HEK293 (cell line): ENCODE measurements at regions not wholly inside any gene's neighbourhood (a gene's known extent, or its start where the extent isn't known, plus 50 kb on each side); places are given as distances from the start of the nearest gene placed in this dataset.

Source experiments
- CTCF ChIA-PET: fragments of 350-600 bp; formaldehyde crosslinking; extraction: SDS; loops from one replicate; lab custom pipeline; 2021; ENCODE audit warnings: antibody characterized with exemption; lab: Yijun Ruan, JAX
- POLR2A ChIA-PET: fragments of 300-600 bp; formaldehyde crosslinking; extraction: SDS; loops from one replicate; lab custom pipeline; 2020; ENCODE audit warnings: antibody characterized with exemption, inconsistent platforms; lab: Yijun Ruan, JAX
- H3K27ac ChIP-seq: fragments of 200-500 bp; sonication (Bioruptor generic); 2 replicates; pipeline ENCODE4 v1.5.1; 2014; ENCODE audit warnings: low read depth, low read length, control low read depth, inconsistent platforms; ENCODE audit errors: extremely low read depth
- H3K36me3 ChIP-seq, 2 experiments: fragments of 200-500 bp in 1 of 2; sonication (Bioruptor generic) in 1 of 2; 1 replicate in 1 of 2; 2 replicates in 1 of 2; pipeline ENCODE4 v1.5.1; 2014 to 2017; ENCODE audit warnings: inconsistent platforms in 2 of 2, low read length in 2 of 2; ENCODE audit not compliant: control insufficient read depth in 2 of 2, insufficient read depth in 1 of 2
- H3K4me1 ChIP-seq: fragments of 200-500 bp; sonication (Bioruptor generic); 2 replicates; pipeline ENCODE4 v1.5.1; 2014; ENCODE audit warnings: mild to moderate bottlenecking, low read length, inconsistent platforms; ENCODE audit not compliant: control insufficient read depth, insufficient read depth
- H3K4me3 ChIP-seq: 2 replicates; pipeline ENCODE4 v1.5.1; 2011; ENCODE audit warnings: low read depth, mild to moderate bottlenecking, control low read depth, low read length, moderate library complexity
- H3K9me3 ChIP-seq: fragments of 200-500 bp; sonication (Bioruptor generic); 2 replicates; pipeline ENCODE4 v1.5.1; 2014; ENCODE audit warnings: low read depth, low read length, inconsistent platforms; ENCODE audit not compliant: control insufficient read depth, insufficient read depth
- GLI2 ChIP-seq: fragments of 450-650 bp; formaldehyde crosslinking; IDR thresholded peaks from 2 replicates; pipeline ENCODE4; 2017; ENCODE audit warnings: missing biosample characterization, missing genetic modification characterization, low read depth, borderline replicate concordance
- HOXD13 ChIP-seq: sonication (generic); formaldehyde crosslinking; IDR thresholded peaks from 2 replicates; pipeline ENCODE4 v1.8.0; 2022; ENCODE audit warnings: missing genetic modification reagents, borderline replicate concordance
- KLF1 ChIP-seq: fragments of 450-650 bp; formaldehyde crosslinking; IDR thresholded peaks from 2 replicates; pipeline ENCODE4 v1.5.1; 2016; ENCODE audit warnings: missing biosample characterization, missing genetic modification characterization
- PATZ1 ChIP-seq: fragments of 450-650 bp; formaldehyde crosslinking; IDR thresholded peaks from 2 replicates; pipeline ENCODE4 v1.5.1; 2016; ENCODE audit warnings: missing biosample characterization, missing genetic modification characterization
- PRDM10 ChIP-seq: fragments of 450-650 bp; formaldehyde crosslinking; IDR thresholded peaks from 2 replicates; pipeline ENCODE4 v1.5.1; 2016; ENCODE audit warnings: missing biosample characterization, missing genetic modification characterization
- ZBTB10 ChIP-seq: fragments of 450-650 bp; formaldehyde crosslinking; IDR thresholded peaks from 2 replicates; pipeline ENCODE4 v1.5.1; 2016; ENCODE audit warnings: missing biosample characterization, missing genetic modification characterization
- ZBTB6 ChIP-seq: fragments of 450-650 bp; formaldehyde crosslinking; IDR thresholded peaks from 2 replicates; pipeline ENCODE4 v1.5.1; 2017; ENCODE audit warnings: missing biosample characterization, missing genetic modification characterization
- ZBTB8A ChIP-seq: fragments of 450-650 bp; formaldehyde crosslinking; IDR thresholded peaks from 2 replicates; pipeline ENCODE4 v1.5.1; 2016; ENCODE audit warnings: missing biosample characterization, missing genetic modification characterization
- ZNF19 ChIP-seq: fragments of 450-650 bp; formaldehyde crosslinking; IDR thresholded peaks from 2 replicates; pipeline ENCODE4; 2016; ENCODE audit warnings: missing biosample characterization, missing genetic modification characterization, low read depth
- ZNF2 ChIP-seq: fragments of 450-650 bp; formaldehyde crosslinking; IDR thresholded peaks from 2 replicates; pipeline ENCODE4 v1.5.1; 2016; ENCODE audit warnings: missing biosample characterization, missing genetic modification characterization
- ZNF211 ChIP-seq: fragments of 450-650 bp; formaldehyde crosslinking; IDR thresholded peaks from 2 replicates; pipeline ENCODE4 v1.5.1; 2016; ENCODE audit warnings: low read depth, missing biosample characterization, missing genetic modification characterization
- ZNF223 ChIP-seq: fragments of 450-650 bp; formaldehyde crosslinking; IDR thresholded peaks from 2 replicates; pipeline ENCODE4 v1.5.1; 2016; ENCODE audit warnings: missing biosample characterization, missing genetic modification characterization
- ZNF23 ChIP-seq: fragments of 450-650 bp; formaldehyde crosslinking; IDR thresholded peaks from 2 replicates; pipeline ENCODE4 v1.5.1; 2016; ENCODE audit warnings: missing biosample characterization, missing genetic modification characterization, borderline replicate concordance
- ZNF311 ChIP-seq: fragments of 450-650 bp; formaldehyde crosslinking; IDR thresholded peaks from 2 replicates; pipeline ENCODE4 v1.5.1; 2017; ENCODE audit warnings: missing biosample characterization, missing genetic modification characterization, borderline replicate concordance
- ZNF324 ChIP-seq: fragments of 450-650 bp; formaldehyde crosslinking; IDR thresholded peaks from 2 replicates; pipeline ENCODE4 v1.5.1; 2016; ENCODE audit warnings: missing biosample characterization, missing genetic modification characterization
- ZNF398 ChIP-seq: fragments of 450-650 bp; formaldehyde crosslinking; IDR thresholded peaks from 2 replicates; pipeline ENCODE4 v1.5.1; 2017; ENCODE audit warnings: missing biosample characterization, missing genetic modification characterization
- ZNF48 ChIP-seq: fragments of 450-650 bp; formaldehyde crosslinking; IDR thresholded peaks from 2 replicates; pipeline ENCODE4 v1.5.1; 2016; ENCODE audit warnings: missing biosample characterization, missing genetic modification characterization
- ZNF529 ChIP-seq: fragments of 450-650 bp; formaldehyde crosslinking; IDR thresholded peaks from 2 replicates; pipeline ENCODE4 v1.5.1; 2017; ENCODE audit warnings: missing genetic modification characterization, missing biosample characterization; ENCODE audit not compliant: insufficient replicate concordance
- ZNF560 ChIP-seq: fragments of 450-650 bp; formaldehyde crosslinking; IDR thresholded peaks from 2 replicates; pipeline ENCODE4 v1.5.1; 2017; ENCODE audit warnings: missing biosample characterization, missing genetic modification characterization, borderline replicate concordance
- ZNF585B ChIP-seq: fragments of 450-650 bp; formaldehyde crosslinking; IDR thresholded peaks from 2 replicates; pipeline ENCODE4 v1.5.1; 2016; ENCODE audit warnings: missing biosample characterization, missing genetic modification characterization
- ZNF621 ChIP-seq: fragments of 450-650 bp; formaldehyde crosslinking; IDR thresholded peaks from 2 replicates; pipeline ENCODE4 v1.5.1; 2017; ENCODE audit warnings: missing biosample characterization, missing genetic modification characterization
- ZNF626 ChIP-seq: fragments of 450-650 bp; sonication (Bioruptor Pico); formaldehyde crosslinking; IDR thresholded peaks from 2 replicates; pipeline ENCODE4 v1.5.1; 2018; ENCODE audit warnings: missing biosample characterization, missing genetic modification characterization, inconsistent platforms
- ZNF707 ChIP-seq: fragments of 450-650 bp; formaldehyde crosslinking; IDR thresholded peaks from 2 replicates; pipeline ENCODE4 v1.5.1; 2016; ENCODE audit warnings: missing biosample characterization, missing genetic modification characterization

GRCh38 chr3:182148360-182148759 is 436.6 kb downstream of the SOX2 start:
- POLR2A ChIA-PET = no interaction called here
- H3K9me3 ChIP-seq = no peaks in the 10 kb centered on the region
- H3K36me3 ChIP-seq = no peaks in the 10 kb centered on the region
- no peaks in the 10 kb centered on the region; the same call in 1 of the 2 replicates for H3K4me1 ChIP-seq
- no peak for TF ChIP-seq ZNF585B (tag by site-specific recombination)
- no peak for TF ChIP-seq ZNF211
- TF ChIP-seq ZNF626 (tag by site-specific recombination) = no peak
- TF ChIP-seq ZNF23 (tag by site-specific recombination) = no peak
- no peak for TF ChIP-seq ZNF560 (tag by site-specific recombination)
- TF ChIP-seq ZBTB8A (tag by site-specific recombination) = no peak
- TF ChIP-seq ZNF2 (tag by site-specific recombination) = no peak
- H3K4me3 ChIP-seq = no peak overlapping the region
- CTCF ChIA-PET = no interaction called here
- no peak overlapping the region for H3K27ac ChIP-seq

GRCh38 chr3:182149594-182149993 is 437.9 kb downstream of the SOX2 start:
- POLR2A ChIA-PET = no interaction called here
- TF ChIP-seq ZNF48 (tag by site-specific recombination) (no peak), ZNF324 (tag by site-specific recombination) (no peak), ZNF621 (tag by site-specific recombination) (no peak), ZNF398 (no peak), GLI2 (tag by site-specific recombination) (no peak), KLF1 (tag by site-specific recombination) (no peak), PRDM10 (tag by site-specific recombination) (no peak), HOXD13 (CRISPR knock-in tag) (no peak), ZBTB6 (tag by site-specific recombination) (no peak), ZNF223 (tag by site-specific recombination) (no peak), ZNF311 (no peak), PATZ1 (tag by site-specific recombination) (no peak), ZNF707 (no peak), ZNF529 (tag by site-specific recombination) (no peak), ZBTB8A (tag by site-specific recombination) (no peak), ZNF19 (tag by site-specific recombination) (no peak), ZBTB10 (tag by site-specific recombination) (no peak)

More at GRCh38 chr3:182149594-182149993, 437.9 kb downstream of the SOX2 start:
- no peaks in the 10 kb centered on the region for H3K9me3 ChIP-seq
- no peak overlapping the region for H3K4me3 ChIP-seq
- no peak overlapping the region for H3K27ac ChIP-seq
- H3K36me3 ChIP-seq = no peaks in the 10 kb centered on the region
- H3K4me1 ChIP-seq = no peaks in the 10 kb centered on the region; the same call in 1 of the 2 replicates
- CTCF ChIA-PET = no interaction called here
